ENCODE measurements at regions not wholly inside any gene's neighbourhood (a gene's known extent, or its start where the extent isn't known, plus 50 kb on each side); places are given as distances from the start of the nearest gene placed in this dataset.
"Not testable (repeated sequence)": the region's sequence is repeated elsewhere in the genome, so short reads cannot be mapped to it uniquely, and the experiment has no call there.

- no peak for DNase-seq (ENCODE audit: low read depth)
Observed at GRCh38 chr2:39573276-39573675, 92.4 kb upstream of the TMEM178A start.

- DNase-seq (ENCODE audit: low read depth): no peak
Observed at GRCh38 chr2:39581866-39582265, 83.9 kb upstream of the TMEM178A start.

- no peak for DNase-seq (ENCODE audit: low read depth)
Observed at GRCh38 chr2:39583213-39583612, 82.5 kb upstream of the TMEM178A start.

GRCh38 chr2:39583781-39584180, 81.9 kb upstream of the TMEM178A start:
- DNase-seq (ENCODE audit: low read depth): no peak

GRCh38 chr2:39584283-39584965, 81.3 kb upstream of the TMEM178A start:
- DNase-seq (ENCODE audit: low read depth): no peak

GRCh38 chr2:39585531-39585930, 80.2 kb upstream of the TMEM178A start:
- not testable (repeated sequence) for DNase-seq (ENCODE audit: low read depth)

- no peak for DNase-seq (ENCODE audit: low read depth)
Observed at GRCh38 chr2:39587168-39587567, 78.5 kb upstream of the TMEM178A start.

GRCh38 chr2:39587641-39588040, 78.1 kb upstream of the TMEM178A start:
- DNase-seq (ENCODE audit: low read depth): no peak

- peak; percentile 31 for DNase-seq (ENCODE audit: low read depth)
Observed at GRCh38 chr2:39593439-39594393, 72.0 kb upstream of the TMEM178A start.

- no peak for DNase-seq (ENCODE audit: low read depth)
Observed at GRCh38 chr2:39595116-39595515, 70.6 kb upstream of the TMEM178A start.

- no peak for DNase-seq (ENCODE audit: low read depth)
Observed at GRCh38 chr2:39597314-39597713, 68.4 kb upstream of the TMEM178A start.

- no peak for DNase-seq (ENCODE audit: low read depth)
Observed at GRCh38 chr2:39602616-39603015, 63.1 kb upstream of the TMEM178A start.

- DNase-seq (ENCODE audit: low read depth): no peak
Observed at GRCh38 chr2:39603436-39603835, 62.3 kb upstream of the TMEM178A start.

GRCh38 chr2:39604866-39605265, 60.9 kb upstream of the TMEM178A start:
- no peak for DNase-seq (ENCODE audit: low read depth)

- no peak for DNase-seq (ENCODE audit: low read depth)
Observed at GRCh38 chr2:39606585-39606984, 59.1 kb upstream of the TMEM178A start.

GRCh38 chr2:39607538-39608262, 58.0 kb upstream of the TMEM178A start:
- no peak for DNase-seq (ENCODE audit: low read depth)

- no peak for DNase-seq (ENCODE audit: low read depth)
Observed at GRCh38 chr2:39608263-39608575, 57.5 kb upstream of the TMEM178A start.

- DNase-seq (ENCODE audit: low read depth): no peak
Observed at GRCh38 chr2:39608686-39609441, 56.9 kb upstream of the TMEM178A start.

- no peak for DNase-seq (ENCODE audit: low read depth)
Observed at GRCh38 chr2:39609917-39610316, 55.8 kb upstream of the TMEM178A start.

GRCh38 chr2:39615675-39616074, 50.0 kb upstream of the TMEM178A start:
- DNase-seq (ENCODE audit: low read depth): no peak

Data from forelimb muscle (tissue), 1 donor.